Psoas muscle (tissue), 7 donors: ENCODE measurements at regions not wholly inside any gene's neighbourhood (a gene's known extent, or its start where the extent isn't known, plus 50 kb on each side); places are given as distances from the start of the nearest gene placed in this dataset.

ENCODE experiments used
- ATAC-seq, 4 donors: fragments of 200-7000 bp; cut with Tn5 transposase; one replicate each; pipeline ENCODE4 v1.9.1; 2020; ENCODE audit warnings: moderate library complexity in 3 of 4, mild to moderate bottlenecking in 2 of 4
- DNase-seq, 2 donors: peaks; one replicate each; pipeline ENCODE4 v3.0.0-alpha.2; 2020
- H3K27ac ChIP-seq: fragments of 200-600 bp; one replicate; pipeline ENCODE4 v1.8.0; 2022
- H3K27me3 ChIP-seq, 3 donors: fragments of 200-600 bp in 1 of 3; one replicate each; pipeline versions ENCODE4 v1.6.1 to v1.8.0; 2013 to 2022; ENCODE audit warnings: low read length in 2 of 3, mild to moderate bottlenecking in 2 of 3, moderate library complexity in 1 of 3; ENCODE audit not compliant: insufficient read depth in 3 of 3
- H3K36me3 ChIP-seq, 2 donors: fragments of 200-600 bp in 1 of 2; one replicate each; pipeline versions ENCODE4 v1.6.1 to v1.8.0; 2013 to 2022; ENCODE audit warnings: low read depth in 1 of 2, mild to moderate bottlenecking in 1 of 2, moderate library complexity in 1 of 2; ENCODE audit not compliant: insufficient read depth in 1 of 2
- H3K4me1 ChIP-seq: fragments of 200-600 bp; one replicate; pipeline ENCODE4 v1.8.0; 2022
- H3K4me3 ChIP-seq: fragments of 200-600 bp; one replicate; pipeline ENCODE4 v1.8.0; 2022; ENCODE audit warnings: mild to moderate bottlenecking
- H3K9me3 ChIP-seq: fragments of 200-600 bp; one replicate; pipeline ENCODE4 v1.8.0; 2022
- WGBS, 3 donors: extraction: QIAGEN DNeasy Blood & Tissue Kit; methylation state at CpG; one replicate each; pipeline versions ENCODE4 v1.1.6 to v1.1.7; 2013; 5-methylcytosine and 5-hydroxymethylcytosine counted together
- intact Hi-C, 2 donors: fragments of 100-400 bp; cut with DNase I; formaldehyde crosslinking; loops; one replicate each; pipeline versions ENCODE4 v1.11.0 to v1.14.2; 2022
- TF ChIP-seq, protein P1 (sequence below): fragments of 200-600 bp; IDR thresholded peaks from one replicate; pipeline ENCODE4 v1.8.0; 2022; ENCODE audit warnings: antibody characterized with exemption
- donor health status: healthy with polysubstance abuse.
- donor health status: DM: no; HTN: no; CAD: no; lungs with moderate emphysema.
- donor health status: Bipolar disorder and iron deficiency.
- donor health status: healthy.
- donor health status: DM: yes; HTN: yes; CAD: no.
- donor health status: DM: no; HTN: no; CAD: no.
- donor health status: DM: yes; HTN: yes; CAD: no.

DNA sequence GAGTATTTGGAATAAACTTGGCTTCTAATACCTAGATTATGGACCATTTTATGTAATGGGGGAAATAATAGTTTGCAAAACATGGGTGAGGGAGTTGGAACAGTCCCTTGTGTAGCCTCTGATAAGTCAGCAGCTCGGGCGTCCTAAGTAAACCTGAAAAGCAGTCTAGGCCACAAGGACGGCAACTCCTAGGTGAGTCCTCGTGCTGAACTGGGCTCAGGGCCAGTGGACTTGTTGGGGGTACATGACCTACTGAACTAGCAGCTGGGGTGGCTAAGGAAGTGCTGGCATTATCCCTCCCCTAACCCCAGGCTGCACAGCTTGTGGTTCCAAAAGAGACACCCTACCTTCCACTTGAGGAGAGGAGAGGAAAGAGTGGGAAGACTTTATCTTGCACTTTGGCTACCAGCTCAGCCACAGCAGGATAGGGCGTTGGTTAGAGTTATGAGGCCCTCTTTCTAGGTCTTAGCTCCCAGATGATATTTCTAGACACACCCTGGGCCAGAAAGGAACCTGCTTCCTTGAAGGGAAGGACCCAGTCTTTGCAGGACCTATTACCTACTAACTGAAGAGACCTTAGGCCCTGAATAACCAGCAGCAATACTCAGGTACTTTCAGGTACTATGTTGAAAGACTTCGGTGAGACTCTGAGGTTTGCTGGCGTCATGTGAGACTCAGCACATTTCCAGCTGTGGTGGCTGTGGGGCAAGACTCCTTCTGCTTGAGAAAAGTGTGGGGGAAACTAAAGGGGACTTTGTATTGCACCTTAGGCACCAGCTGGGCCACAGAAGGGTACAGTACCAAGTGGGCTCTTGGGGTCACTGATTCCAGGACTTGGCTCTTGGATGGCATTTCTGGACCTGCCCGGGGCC lies 71.0 kb downstream of the AQP4 start:
- intact Hi-C loops: no loop called here
- no peaks in the 10 kb centered on the region for H3K4me1 ChIP-seq
- TF ChIP-seq, protein P1, sequence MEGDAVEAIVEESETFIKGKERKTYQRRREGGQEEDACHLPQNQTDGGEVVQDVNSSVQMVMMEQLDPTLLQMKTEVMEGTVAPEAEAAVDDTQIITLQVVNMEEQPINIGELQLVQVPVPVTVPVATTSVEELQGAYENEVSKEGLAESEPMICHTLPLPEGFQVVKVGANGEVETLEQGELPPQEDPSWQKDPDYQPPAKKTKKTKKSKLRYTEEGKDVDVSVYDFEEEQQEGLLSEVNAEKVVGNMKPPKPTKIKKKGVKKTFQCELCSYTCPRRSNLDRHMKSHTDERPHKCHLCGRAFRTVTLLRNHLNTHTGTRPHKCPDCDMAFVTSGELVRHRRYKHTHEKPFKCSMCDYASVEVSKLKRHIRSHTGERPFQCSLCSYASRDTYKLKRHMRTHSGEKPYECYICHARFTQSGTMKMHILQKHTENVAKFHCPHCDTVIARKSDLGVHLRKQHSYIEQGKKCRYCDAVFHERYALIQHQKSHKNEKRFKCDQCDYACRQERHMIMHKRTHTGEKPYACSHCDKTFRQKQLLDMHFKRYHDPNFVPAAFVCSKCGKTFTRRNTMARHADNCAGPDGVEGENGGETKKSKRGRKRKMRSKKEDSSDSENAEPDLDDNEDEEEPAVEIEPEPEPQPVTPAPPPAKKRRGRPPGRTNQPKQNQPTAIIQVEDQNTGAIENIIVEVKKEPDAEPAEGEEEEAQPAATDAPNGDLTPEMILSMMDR: no peak
- DNase-seq (no peak), ATAC-seq (no peak)
- no peaks in the 10 kb centered on the region for H3K27me3 ChIP-seq
- H3K9me3 ChIP-seq: no peaks in the 10 kb centered on the region
- H3K27ac ChIP-seq: no peak overlapping the region
- H3K4me3 ChIP-seq: no peak overlapping the region
- H3K36me3 ChIP-seq: no peaks in the 10 kb centered on the region
- WGBS, 3 donors: 89 to 90% (median 89%) methylated on average over 8 of the region's 8 CpGs

DNA sequence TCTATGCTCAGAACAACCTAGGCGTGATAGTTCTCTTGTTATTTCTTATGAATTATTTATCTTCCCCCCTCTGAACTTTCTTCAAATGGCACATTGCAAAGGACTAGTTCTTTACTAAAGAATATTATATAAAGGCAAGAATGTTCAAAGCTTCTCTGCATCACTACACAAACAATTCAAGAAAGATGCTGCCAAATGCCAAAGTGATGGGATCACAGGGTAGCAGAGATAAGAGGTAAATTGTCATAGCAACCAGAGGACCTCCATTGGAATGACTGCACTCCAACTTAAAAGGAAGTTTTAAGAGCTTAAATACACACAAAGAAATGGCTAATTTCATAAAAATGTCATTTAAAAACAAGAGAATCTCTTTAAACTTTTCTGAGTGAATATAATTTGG lies 72.8 kb downstream of the AQP4 start:
- DNase-seq (no peak), ATAC-seq (no peak)
- WGBS, 3 donors: 96 to 97% (median 97%) methylated on average over 1 of the region's 1 CpG
- Histone ChIP-seq H3K9me3 (no peaks in the 10 kb centered on the region), H3K27me3 (no peaks in the 10 kb centered on the region), H3K4me1 (no peaks in the 10 kb centered on the region), H3K4me3 (no peak overlapping the region), H3K27ac (no peak overlapping the region), H3K36me3 (no peaks in the 10 kb centered on the region)
- intact Hi-C loops: no loop called here
- TF ChIP-seq, protein P1: no peak

DNA sequence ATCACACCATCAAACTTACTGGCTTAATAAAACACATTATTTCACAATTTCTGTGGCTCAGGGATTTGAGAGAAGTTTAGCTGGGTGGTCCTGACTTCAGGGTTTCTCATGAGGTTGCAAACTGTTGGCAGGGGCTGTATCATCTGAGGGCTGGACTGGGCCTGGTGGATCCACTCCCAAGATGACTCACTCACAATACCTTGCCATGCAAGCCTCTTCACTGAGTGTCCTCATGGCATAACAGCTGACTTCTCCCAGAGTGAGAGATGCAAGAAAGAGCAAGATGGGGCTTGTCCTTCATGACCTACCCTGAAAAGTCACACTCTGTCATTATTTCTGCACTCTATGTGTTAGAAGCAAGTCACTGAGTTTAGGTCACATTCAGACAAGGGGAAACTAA lies 73.8 kb downstream of the AQP4 start:
- TF ChIP-seq, protein P1: no peak
- no peaks in the 10 kb centered on the region for H3K9me3 ChIP-seq
- no peak for ATAC-seq
- intact Hi-C loops: no loop called here
- H3K36me3 ChIP-seq: no peaks in the 10 kb centered on the region
- H3K27ac ChIP-seq: no peak overlapping the region
- H3K4me3 ChIP-seq: no peak overlapping the region
- DNase-seq: no peak
- H3K27me3 ChIP-seq: no peaks in the 10 kb centered on the region
- no peaks in the 10 kb centered on the region for H3K4me1 ChIP-seq

DNA sequence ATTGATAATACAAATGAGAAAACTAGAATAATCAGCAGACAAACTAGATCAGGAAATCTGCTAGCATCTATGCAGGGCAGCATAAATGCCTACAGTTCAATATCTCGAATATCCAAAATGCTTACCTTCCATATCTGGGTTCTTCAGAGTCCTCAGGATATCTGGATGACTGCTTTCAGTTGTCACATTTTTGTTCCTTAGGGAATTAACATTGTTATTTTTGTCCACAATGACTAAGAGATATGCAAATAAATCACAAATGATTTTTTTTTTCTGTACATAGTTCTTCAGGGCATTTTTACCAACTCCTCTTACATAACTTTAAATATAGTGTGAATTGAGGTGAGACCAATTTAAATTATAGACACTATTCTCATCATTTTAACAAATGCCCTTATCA lies 80.9 kb downstream of the AQP4 start:
- Histone ChIP-seq H3K27ac (no peak overlapping the region), H3K4me1 (no peaks in the 10 kb centered on the region), H3K36me3 (no peaks in the 10 kb centered on the region), H3K4me3 (no peak overlapping the region), H3K9me3 (no peaks in the 10 kb centered on the region), H3K27me3 (peaks cover 0 to 4% (median 2%) of the 10 kb centered on the region in 3 donors)
- TF ChIP-seq, protein P1: no peak
- no peak for ATAC-seq
- no peak for DNase-seq
- intact Hi-C loops: no loop called here
- 75 to 100% (median 86%) methylated on average over 1 of the region's 1 CpG for WGBS, 3 donors

DNA sequence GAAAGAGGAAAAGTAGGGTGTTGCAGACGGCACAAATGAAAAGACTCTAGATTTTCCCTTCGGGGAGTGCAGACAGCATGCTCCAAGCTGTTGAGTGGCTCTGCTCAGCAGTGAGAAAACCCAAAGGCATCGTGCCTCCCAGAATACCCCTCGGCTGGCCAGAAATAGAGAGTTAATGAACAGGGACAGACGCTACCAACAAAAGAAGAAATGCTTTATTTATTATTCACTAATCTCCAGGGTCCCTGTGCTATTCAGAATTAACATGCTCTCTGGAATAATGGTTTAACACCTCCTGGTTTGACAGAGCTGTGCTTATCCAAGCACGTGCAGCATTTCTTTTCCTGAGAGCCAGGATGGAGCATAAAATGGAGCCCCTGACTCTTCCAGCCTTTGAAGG lies 82.3 kb downstream of the AQP4 start:
- H3K27ac ChIP-seq: no peak overlapping the region
- ATAC-seq: no peak
- H3K9me3 ChIP-seq: no peaks in the 10 kb centered on the region
- intact Hi-C loops: no loop called here
- peaks cover 0 to 6% (median 2%) of the 10 kb centered on the region in 3 donors for H3K27me3 ChIP-seq
- H3K4me1 ChIP-seq: no peaks in the 10 kb centered on the region
- no peaks in the 10 kb centered on the region for H3K36me3 ChIP-seq
- DNase-seq: no peak
- TF ChIP-seq, protein P1: no peak
- H3K4me3 ChIP-seq: no peak overlapping the region
- 65 to 73% (median 73%) methylated on average over 6 of the region's 6 CpGs for WGBS, 3 donors
